ENCODE measurements at regions not wholly inside any gene's neighbourhood (a gene's known extent, or its start where the extent isn't known, plus 50 kb on each side); places are given as distances from the start of the nearest gene placed in this dataset.

DNA sequence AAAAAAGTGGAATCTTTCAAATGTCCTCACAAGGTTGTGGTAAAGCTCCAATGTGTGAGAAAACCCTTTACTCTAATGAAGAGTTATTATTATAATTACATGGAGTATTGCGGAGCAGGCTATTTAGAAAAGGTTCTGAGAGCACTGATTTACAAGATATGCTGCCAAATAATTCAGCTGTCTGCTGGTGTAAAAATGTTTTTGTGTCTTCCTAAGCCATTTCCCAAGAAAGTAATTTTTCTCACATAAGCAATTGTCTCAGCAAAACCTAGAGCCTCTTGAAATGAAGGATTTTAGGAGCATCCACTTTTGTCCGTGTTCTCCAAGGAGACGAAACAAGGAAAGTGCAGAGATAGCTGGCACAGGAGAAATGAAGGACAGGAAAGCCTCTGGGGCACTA, 229.6 kb upstream of the STARD13 start:
- no peak for DNase-seq (ENCODE audit: low read depth in 2 of 2)

DNA sequence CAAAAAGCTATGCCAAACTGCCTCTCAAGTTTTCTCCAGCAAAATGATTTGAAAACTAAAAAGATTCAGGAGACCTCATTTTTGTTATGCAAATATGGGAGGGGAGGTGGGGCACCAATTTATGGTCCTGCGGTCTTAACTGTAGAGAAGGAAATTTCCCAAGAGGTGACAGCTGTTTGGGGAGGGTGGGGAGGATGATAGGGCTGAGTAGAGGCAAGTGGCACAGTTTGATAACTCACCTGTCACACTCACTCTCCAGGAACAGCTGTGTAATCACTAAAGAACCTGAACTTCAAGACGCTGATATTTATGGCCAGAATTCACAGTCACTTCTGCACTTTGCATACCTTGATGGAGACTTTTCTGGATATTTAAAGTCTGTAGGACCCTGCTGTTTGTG, 232.9 kb upstream of the STARD13 start:
- no peak for DNase-seq (ENCODE audit: low read depth in 2 of 2)

DNA sequence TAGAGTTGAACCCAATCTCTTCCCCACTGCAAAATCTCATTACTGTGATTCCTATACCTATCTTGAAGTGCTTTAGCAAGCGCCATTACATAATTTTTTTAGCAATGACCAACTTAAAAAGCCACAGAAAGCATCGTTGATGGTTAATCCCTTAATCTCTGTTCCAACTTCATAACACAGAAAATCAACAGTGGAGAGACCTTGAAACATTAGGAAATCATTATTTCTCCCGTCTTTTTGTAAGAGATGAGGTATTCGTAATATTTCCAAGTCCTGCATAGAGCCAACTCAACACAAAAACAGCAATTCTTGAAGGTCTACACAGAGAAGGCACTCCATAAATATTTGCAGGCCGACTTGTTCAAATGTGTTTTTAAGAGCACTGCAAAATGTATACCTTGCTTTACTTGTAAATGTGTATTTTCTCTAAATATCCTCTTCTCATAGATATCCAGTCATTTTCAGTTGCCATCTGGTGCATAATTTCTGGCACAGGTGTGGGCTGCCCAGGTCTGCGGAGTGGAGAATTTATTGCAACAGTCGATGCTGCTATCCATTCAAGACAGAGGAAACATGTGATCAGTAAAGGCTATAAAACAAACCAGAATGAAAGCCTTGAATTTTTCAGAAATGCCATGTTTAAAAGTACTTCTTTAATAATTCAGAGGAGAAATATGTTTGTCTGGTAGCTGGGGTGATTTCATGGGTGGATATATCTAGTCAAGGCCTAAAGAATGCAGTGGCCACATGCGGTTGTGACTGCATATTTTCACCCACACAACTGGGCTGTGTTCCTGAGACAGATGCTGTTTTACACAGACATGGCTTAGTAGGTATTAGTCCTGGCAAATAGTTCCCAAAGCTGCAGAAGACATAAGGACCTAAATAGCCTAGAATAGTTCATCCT, 234.3 kb upstream of the STARD13 start:
- DNase-seq (ENCODE audit: low read depth in 2 of 2): no peak

DNA sequence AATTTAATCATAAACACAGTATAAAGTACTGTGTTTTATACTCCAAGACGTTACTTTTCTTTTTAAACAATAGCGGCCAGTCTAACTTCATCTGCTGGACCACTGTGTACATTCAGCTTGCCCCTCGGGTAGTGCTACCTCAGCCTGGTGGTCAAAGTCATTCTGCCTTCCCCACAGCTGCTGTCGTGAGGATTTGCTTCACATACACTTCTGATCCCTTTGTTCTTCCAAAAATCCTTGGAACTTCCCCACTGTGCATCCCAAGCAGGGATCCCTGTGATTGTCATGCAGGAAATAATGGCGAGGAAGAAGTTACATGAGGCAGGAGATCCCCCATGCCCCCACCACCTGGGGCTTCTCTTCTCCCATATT, 234.9 kb upstream of the STARD13 start:
- DNase-seq (ENCODE audit: low read depth in 2 of 2): no peak

DNA sequence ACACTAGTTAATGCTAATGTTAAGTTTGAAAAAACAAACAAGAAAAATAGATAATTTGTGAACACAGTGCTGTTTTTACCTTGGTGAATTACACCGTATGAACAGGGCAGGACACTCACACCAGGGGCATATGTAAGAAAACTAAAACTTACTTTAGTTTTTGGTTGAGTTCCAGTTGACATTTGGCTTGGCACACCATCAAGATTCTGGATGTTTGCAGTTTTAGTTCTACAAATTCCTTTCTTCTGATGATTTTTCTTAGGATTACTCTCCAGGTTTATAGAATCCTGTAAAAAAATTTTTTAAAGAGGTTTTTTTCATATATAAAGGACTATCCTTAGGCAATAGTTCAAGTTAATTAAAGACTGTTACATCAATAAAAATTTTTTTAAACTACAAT, 238.5 kb upstream of the STARD13 start:
- no peak for DNase-seq (ENCODE audit: low read depth in 2 of 2)

DNA sequence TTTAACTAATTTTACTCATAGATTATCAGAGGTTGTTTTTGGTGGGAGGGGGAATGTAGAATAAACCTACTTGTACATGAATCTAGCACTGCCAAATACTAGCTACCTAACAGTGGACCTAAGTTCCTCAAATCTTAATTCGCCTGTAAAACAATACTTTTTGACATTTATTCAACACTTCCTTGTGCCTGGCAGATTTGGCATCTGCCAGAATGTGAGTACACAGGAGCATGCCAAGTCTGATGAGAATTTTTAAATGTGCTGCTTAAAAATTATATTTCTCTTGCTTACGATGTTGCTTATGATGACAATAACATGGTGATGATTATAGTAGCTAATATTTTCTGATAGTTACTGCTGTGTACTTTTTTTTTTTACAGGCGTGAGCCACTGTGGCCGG, 240.2 kb upstream of the STARD13 start:
- no peak for DNase-seq (ENCODE audit: low read depth in 2 of 2)

DNA sequence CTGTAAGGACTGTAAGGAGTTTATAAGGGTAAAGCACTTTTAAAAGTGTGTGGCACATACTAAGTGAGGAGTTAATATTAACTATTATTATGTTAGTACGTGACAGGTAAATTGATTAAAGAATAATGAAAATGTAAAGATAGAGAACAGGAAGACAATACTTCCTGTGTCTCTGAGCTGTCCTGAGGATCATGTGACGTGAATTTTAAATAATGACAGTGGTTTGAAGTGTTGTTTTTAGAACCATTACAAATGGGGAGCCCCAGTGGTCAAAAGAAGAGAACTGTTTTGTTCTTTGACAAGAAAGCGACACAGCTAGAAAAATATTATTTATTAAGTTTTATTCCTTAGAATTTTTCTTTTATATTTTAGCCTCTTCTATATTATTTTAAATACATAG, 241.2 kb upstream of the STARD13 start:
- no peak for DNase-seq (ENCODE audit: low read depth in 2 of 2)

DNA sequence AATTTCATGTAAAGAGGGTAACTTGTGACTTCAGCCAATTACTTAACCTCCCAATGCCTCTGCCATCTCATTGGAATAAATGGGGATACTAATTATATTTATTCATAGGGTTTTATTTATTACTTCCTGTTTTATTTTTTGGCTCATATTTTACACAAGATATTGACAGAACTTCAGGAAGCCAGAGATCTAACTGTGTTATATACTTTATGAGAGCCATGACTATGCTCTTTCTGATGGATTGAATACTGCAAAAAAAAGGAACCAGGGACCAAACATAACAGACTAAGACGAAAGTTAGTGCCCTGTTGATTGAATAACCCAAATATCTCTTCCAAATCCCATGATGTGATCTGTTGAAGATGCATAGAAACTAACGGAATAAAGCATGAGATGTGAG, 243.3 kb upstream of the STARD13 start:
- no peak for DNase-seq (ENCODE audit: low read depth in 2 of 2)

DNA sequence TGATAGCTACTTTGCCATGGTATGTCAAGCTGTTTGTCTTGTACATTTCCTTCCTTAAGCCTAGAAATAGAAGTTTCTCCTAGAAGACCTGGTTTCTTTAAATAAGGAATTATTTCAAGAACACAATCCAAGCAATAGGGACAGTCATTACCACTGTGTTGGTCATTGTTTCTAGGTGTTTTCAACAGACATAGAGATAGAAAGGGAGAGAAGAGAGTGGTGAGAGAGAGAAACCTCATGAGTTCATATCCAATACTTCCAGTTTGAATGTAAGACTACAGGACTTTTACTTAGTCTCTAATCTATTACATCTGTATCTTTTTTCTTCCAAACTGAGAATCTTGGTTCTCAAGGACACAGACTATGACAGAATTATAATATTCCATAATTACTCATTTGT, 245.9 kb upstream of the STARD13 start:
- no peak for DNase-seq (ENCODE audit: low read depth in 2 of 2)

DNA sequence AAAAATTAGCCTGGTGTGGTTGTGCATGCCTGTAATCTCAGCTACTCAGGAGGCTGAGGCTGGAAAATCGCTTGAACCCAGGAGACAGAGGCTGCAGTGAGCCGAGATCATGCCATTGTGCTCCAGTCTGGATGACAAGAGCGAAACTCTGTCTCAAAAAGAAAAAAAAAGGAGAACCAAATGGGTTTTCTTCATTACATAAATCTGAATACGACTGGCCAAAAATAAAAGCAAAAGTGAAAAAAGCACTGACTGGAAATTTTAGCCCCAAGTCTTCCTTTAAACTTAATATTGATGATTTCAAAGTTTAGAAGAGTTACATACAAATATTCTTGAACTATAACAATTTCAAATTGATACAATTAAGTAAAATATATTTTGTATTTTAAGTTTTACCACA, 249.5 kb upstream of the STARD13 start:
- DNase-seq (ENCODE audit: low read depth in 2 of 2): no peak

DNA sequence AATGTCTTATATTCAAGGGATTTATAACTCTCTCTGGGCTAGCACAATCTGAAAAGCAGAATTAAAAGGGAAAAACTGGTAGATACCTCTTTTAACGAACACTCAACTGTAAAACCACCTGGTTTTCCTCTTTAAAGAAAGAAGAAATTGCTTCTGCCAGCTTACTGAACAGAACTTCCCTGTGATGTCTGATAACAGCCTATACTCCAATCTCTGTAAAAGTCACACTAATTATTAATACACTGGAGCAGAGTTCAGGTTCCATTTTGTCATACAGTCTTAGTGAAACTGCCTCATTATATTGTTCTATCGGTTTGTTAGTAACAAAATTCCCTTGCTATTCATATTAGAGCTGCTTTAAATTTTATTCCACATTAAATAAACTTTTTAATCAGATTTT, 251.0 kb upstream of the STARD13 start:
- no peak for DNase-seq (ENCODE audit: low read depth in 2 of 2)

DNA sequence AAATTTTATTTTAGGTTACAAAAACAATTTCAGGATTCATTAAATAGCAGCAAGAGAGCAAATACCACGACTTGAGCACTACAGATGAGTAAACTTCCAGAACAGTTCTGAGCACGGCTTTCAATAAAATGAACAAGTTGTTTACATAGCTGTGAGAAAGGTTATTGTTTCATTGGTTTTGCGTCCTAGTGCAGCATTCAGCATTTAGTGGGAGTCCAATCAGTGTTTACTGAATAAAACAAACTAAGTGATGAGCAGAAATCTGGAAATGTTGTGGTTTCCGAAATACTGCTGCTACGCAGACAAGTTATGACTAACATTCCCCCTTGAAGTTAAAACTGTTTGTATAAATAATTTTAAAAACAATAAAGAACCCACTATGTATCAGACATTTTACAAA, 251.5 kb upstream of the STARD13 start:
- no peak for DNase-seq (ENCODE audit: low read depth in 2 of 2)

DNA sequence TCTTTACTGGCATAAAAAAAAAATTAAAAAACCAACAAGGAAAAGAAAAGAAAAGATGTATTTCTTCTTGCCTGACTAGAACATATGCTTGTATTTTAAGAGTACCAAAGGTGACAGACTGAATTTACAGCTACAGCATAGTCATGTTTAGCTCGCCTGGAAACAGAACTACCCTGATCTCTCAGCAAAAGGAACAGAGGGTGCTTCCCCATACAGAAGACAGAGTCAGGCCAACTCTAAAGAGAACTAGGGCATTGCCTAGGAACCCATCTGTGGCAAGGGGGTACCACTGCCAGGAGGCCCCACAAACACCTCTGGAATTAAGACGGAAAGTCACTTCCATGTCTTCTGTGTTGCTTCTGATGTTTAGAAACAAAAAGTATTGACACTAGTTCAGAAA, 252.1 kb upstream of the STARD13 start:
- no peak for DNase-seq (ENCODE audit: low read depth in 2 of 2)

DNA sequence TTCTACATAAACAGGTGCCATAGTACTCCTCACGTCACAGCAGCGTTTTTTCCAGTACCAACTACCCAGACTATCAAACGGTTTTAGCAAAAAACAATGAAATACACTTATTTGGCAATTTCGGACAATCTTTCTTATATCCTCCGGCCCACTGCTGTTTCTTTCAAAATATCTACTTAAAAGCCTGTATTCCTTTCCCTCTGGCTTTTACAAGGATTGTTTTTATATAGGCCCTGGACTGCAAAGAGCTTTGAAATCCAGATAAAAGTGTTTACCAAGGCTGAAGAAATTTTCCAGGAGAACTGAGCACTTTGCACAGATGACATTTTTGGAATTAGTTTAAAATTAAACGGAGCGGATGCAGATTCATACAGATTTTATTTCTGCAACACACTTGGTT, 255.9 kb upstream of the STARD13 start:
- DNase-seq (ENCODE audit: low read depth in 2 of 2): no peak

DNA sequence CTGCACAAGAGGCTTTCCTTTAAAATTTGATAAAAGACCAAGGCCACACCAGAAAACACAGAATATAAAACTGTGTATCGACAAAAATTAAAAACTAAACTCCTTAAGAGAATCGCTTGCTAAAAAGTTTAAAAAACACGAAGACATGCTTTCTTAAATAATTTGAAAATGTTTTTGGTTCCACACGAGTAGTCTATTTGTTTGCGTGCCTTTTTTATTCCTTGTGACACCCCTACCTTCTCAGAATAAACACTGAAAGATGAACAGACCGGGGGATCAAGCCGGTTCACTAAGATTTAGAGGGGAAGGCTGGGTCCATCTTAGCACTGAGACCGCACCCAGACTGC, 256.4 kb upstream of the STARD13 start:
- DNase-seq (ENCODE audit: low read depth in 2 of 2): no peak

DNA sequence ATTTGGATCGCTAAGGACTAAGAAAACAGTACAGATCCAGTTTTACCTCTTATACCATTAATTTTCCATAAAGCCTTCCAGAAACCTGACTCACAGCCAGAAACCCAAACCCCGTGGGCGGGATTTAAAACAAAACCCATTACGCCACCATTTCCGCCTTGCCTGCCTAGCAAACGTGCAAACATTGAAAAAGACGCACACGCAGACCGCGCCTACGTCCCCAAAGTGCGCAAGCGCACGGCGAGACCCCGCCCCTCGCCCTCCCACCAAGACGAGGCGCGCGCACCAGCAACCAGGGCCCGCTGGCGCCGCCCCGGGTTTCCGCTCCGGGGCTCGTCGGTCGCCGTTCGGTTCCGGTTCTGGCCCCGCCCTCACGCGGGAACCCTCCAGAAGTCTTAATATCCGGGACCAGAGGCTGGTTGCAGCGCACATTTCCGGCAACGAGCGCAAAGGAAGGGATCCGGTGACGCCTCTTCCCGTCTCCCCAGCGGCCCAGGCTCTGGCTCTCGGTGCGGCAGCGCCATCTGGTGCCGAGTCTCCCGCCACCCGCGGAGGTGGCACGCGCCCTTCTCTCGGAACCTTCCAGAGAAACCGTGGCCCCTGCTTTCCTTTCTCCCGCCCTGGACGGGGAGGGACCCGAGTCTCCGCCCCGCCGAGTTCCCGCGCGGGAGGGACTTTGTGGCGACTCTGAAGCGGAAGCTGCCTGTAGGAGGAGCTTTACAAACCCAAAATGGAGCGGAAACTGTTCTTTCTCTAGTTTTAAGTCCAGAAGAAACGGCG, 256.9 kb upstream of the STARD13 start:
- peak; percentile 97 to 99 for DNase-seq (ENCODE audit: low read depth in 2 of 2)

DNA sequence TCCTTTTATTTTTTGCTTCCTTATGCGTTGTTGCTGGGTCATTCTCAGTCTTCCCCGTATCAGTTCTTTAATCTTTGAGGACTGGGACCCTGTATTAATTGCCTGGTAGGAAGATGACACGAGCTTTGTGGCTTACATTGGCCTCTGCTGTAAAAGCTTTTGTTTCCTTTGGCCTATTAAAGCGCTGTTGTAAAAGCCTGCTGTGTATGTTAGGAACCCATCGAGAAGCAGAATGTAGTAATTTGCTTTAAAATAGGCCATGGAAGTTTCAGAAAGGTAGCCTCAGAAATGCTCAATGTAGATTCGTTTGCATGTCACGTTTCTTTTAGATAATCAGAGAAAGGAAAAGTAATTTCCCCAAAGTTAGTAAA, 257.5 kb upstream of the STARD13 start:
- no peak for DNase-seq (ENCODE audit: low read depth in 2 of 2)

DNA sequence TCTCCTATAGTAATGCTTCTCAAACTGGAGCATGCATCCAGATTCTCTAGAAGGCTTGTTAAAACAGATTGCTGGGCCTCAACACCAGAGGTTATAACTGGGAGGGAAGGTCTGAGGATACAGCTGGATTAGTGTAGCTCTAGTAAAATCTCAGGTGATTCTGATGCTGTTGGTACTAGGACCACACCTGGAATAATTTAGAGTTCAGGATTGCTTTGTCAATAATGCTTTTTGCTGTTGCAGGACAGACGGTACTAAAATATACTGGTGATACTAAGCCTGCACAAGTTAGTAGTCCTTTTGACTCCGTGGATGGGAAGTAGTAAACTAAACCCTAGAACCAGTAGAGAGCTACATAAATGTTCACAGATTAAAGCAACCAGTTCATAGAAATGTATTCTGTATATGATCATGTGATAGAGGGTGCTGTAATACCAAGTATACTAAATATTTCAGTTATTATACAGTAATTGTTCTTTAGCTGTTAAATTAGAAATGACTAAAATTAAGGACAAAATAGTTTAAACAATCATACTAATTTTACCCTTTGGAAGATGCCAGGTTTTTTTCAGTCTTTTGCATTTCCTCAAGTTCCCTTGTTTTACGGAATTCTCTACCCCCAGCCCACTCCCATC, 258.2 kb upstream of the STARD13 start:
- no peak for DNase-seq (ENCODE audit: low read depth in 2 of 2)

DNA sequence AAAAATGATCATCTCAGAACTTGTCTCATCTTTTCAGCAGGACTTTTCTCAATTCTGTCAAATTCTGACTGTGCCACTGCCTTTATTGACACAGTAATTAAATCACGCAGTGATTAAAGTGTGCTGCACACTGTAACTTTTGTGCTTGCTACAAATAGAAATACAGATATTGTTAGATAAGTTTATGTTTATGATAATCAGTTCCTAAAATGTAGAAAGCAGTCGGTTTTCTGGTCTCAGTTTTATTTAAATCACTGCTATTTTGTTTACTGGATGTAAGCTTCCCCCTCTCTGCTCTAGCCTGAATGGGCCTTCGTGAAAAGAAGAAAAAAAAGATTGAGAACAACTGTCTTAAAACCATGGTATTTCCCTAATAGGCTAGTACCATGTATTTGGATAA, 258.8 kb upstream of the STARD13 start:
- DNase-seq (ENCODE audit: low read depth in 2 of 2): no peak

DNA sequence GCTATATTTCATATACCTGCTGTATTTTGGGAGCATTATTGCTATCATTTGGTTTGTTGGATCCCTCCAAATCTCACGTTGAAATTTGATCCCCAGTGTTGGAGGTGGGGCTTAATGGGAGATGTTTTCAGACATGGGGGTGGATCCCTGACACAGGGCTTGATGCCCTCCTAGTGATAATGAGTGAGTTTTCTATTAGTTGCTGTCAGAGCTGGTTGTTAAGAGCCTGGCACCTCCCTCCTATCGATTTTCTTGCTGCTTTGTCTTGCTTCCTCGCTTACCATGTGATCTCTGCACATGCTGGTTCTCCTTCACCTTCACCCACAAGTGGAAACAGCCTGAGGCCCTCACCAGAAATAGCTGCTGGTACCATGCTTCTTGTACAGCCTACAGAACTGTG, 259.9 kb upstream of the STARD13 start:
- no peak for DNase-seq (ENCODE audit: low read depth in 2 of 2)

DNA sequence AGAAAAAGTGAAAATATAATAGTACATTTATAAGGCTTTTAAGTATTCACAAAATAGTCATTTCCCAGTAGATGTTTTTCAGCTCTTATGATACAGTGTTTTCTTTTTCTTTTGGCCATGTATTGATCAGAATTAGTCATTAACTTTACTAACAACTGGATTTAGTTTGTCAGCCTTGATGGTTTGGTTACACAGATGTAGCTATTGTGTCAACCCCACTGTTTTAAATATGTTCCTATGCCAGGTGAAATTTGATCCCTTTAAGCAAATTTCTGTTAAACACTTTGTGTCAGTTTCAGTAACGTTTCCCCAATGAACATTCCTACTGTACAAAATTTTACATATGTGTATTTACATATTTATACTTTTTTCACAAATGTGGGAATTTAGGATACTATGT, 261.5 kb upstream of the STARD13 start:
- no peak for DNase-seq (ENCODE audit: low read depth in 2 of 2)

DNA sequence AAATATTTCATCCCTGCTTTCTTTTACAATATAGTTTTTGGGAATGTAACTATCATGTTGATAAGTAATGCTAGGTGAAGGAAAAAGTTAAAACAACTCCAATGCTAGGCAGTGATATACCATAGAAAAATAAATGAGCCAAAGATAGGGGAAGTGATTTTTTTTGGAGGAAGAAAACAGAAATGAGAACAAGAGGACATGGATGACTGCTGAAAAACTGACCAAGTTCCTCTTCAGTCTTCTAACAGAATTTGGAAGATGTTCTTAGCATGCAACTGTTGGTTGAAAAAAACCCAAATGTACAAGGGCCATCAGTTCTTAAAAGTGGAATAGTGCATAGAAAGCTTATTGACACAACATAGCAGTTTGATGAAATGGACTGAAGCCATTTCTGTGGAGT, 262.5 kb upstream of the STARD13 start:
- no peak for DNase-seq (ENCODE audit: low read depth in 2 of 2)

DNA sequence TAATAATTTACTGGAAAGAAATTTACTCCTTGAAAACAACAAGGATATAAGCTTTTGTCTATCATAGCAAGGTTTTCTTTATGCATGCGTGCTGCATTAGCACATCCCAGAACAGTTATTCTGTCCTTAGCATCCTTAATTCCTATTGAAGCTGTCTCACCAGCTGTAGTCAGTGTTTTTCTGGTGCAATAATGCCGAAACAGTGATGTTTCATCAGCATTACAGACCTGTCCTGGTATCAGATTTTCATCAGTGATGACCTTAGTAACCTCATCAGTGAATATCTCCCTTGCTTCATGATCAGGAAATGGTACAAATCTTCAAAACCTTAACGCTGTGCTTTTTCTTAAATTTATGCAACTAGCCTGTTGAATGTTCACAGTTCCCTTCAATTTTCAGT, 264.7 kb upstream of the STARD13 start:
- DNase-seq (ENCODE audit: low read depth in 2 of 2): no peak

Measured in stimulated activated CD8-positive, alpha-beta memory T cell treated with anti-CD3 and anti-CD28 coated beads, Interleukin-15, amount 100 ng/mL, for 48 hours (primary cell).